ENCODE measurements at regions not wholly inside any gene's neighbourhood (a gene's known extent, or its start where the extent isn't known, plus 50 kb on each side); places are given as distances from the start of the nearest gene placed in this dataset.

- ChIA-PET CTCF (interaction anchor here (0.8 kb wide), 1 partner anchor 223 kb away, joined by 4 read pairs; no protein-coding TSS in a partner anchor), POLR2A (no interaction called here), SMC1A (ENCODE audit: uncharacterized antibody, unreplicated experiment) (interaction anchor here (1.2 to 1.8 kb wide), 2 partner anchors 12 to 230 kb away, joined by 3 to 7 read pairs; no protein-coding TSS in a partner anchor), RAD21 (ENCODE audit: unreplicated experiment) (no interaction called here)
- no peak overlapping the region for H3K4me2 ChIP-seq (ENCODE audit: control insufficient read depth, insufficient read depth)
- no peaks in the 10 kb centered on the region for H3K79me2 ChIP-seq (ENCODE audit: control insufficient read depth, insufficient read depth, low read length)
- no peak for ATAC-seq
- intact Hi-C loops (cut with micrococcal nuclease; ENCODE audit: unreplicated experiment) (no loop called here), in situ Hi-C loops (cut with MboI) (no loop called here)
- H2AFZ ChIP-seq (ENCODE audit: control insufficient read depth, low read depth, low read length), result no peak overlapping the region
- no peaks in the 10 kb centered on the region for H3K36me3 ChIP-seq (ENCODE audit: control insufficient read depth in 2 of 2, insufficient read depth in 2 of 2, low read length in 1 of 2)
- no peak overlapping the region for H3K4me3 ChIP-seq
- WGBS (ENCODE audit: insufficient coverage, insufficient replicate concordance, low lambda C conversion rate, missing lambda C conversion rate), result 2% methylated on average over 4 of the region's 4 CpGs
- no peaks in the 10 kb centered on the region; a peak in 2 of 4 replicates for H3K27me3 ChIP-seq (replicated peaks in 1 of 2; ENCODE audit: control insufficient read depth in 2 of 2, insufficient read depth in 2 of 2, low read length in 1 of 2)
- FAIRE-seq, result no peak
- TF ChIP-seq RELA (IDR thresholded peaks at IDR 0.05; ENCODE audit: borderline replicate concordance, partially characterized antibody) (no peak), JUNB (IDR thresholded peaks at IDR 0.05) (no peak), HCFC1 (IDR thresholded peaks at IDR 0.05; ENCODE audit: low read length) (no peak), NR2C1 (IDR thresholded peaks at IDR 0.05) (no peak), BRCA1 (IDR thresholded peaks at IDR 0.05; ENCODE audit: low read depth, low read length) (no peak), BCL3 (IDR thresholded peaks at IDR 0.05; ENCODE audit: borderline replicate concordance, insufficient read depth, low read depth, low read length, poor library complexity, severe bottlenecking) (no peak), CEBPB (IDR thresholded peaks at IDR 0.05; ENCODE audit: borderline replicate concordance in 1 of 2, low read depth in 2 of 2, low read length in 2 of 2) (no peak), POLR2AphosphoS5 (IDR thresholded peaks at IDR 0.05; ENCODE audit: low read length) (no peak), STAT1 (conservative IDR thresholded peaks at IDR 0.05) (no peak)
- H4K20me1 ChIP-seq (ENCODE audit: control insufficient read depth, insufficient read depth), result no peaks in the 10 kb centered on the region
- no peak overlapping the region for H3K27ac ChIP-seq (ENCODE audit: control insufficient read depth, insufficient read depth)
- H3K9ac ChIP-seq (ENCODE audit: control insufficient read depth, insufficient read depth, low read length), result no peak overlapping the region
- no TSS peak for BruUV-seq (replicated peaks)
- no peak for DNase-seq (ENCODE audit: low read depth, low spot score)
- H3K9me3 ChIP-seq (replicated peaks; ENCODE audit: control insufficient read depth, insufficient read depth, low read length), result no peaks in the 10 kb centered on the region
- no peaks in the 10 kb centered on the region for H3K4me1 ChIP-seq (ENCODE audit: control insufficient read depth, insufficient read depth, low read length)
These were observed 52.5 kb upstream of the SLC22A23 start for GRCh38 chr6:3509336-3509735.

Data from GM12878 (cell line).